H9 (cell line): ENCODE measurements at regions not wholly inside any gene's neighbourhood (a gene's known extent, or its start where the extent isn't known, plus 50 kb on each side); places are given as distances from the start of the nearest gene placed in this dataset.

Source experiments
- DNase-seq: peaks from one replicate; pipeline ENCODE4 v3.0.0-alpha.2; 2017
- H2AFZ ChIP-seq: one replicate; pipeline ENCODE4 v1.6.1; 2013; ENCODE audit warnings: mild to moderate bottlenecking, low read length, control low read depth, moderate library complexity
- H2AK5ac ChIP-seq: 2 replicates; pipeline ENCODE4 v1.6.1; 2013; ENCODE audit warnings: low read length, control low read depth, mixed read lengths; ENCODE audit not compliant: insufficient read length
- H2BK120ac ChIP-seq: one replicate; pipeline ENCODE4 v1.6.1; 2013; ENCODE audit warnings: low read depth, mild to moderate bottlenecking, low read length, control low read depth, inconsistent platforms; ENCODE audit not compliant: poor library complexity, severe bottlenecking
- H2BK12ac ChIP-seq: 2 replicates; pipeline ENCODE4 v1.6.1; 2013; ENCODE audit warnings: low read length, control low read depth, mixed read lengths, low read depth; ENCODE audit not compliant: insufficient read length
- H2BK15ac ChIP-seq: 2 replicates; pipeline ENCODE4 v1.6.1; 2013; ENCODE audit warnings: low read depth, low read length, control low read depth
- H2BK20ac ChIP-seq: one replicate; pipeline ENCODE4 v1.6.1; 2013; ENCODE audit warnings: low read depth, mild to moderate bottlenecking, low read length, control low read depth, inconsistent platforms; ENCODE audit not compliant: poor library complexity, severe bottlenecking
- H2BK5ac ChIP-seq: 2 replicates; pipeline ENCODE4 v1.6.1; 2013; ENCODE audit warnings: low read length, control low read depth, mixed read lengths; ENCODE audit not compliant: insufficient read length
- H3K14ac ChIP-seq: 2 replicates; pipeline ENCODE4 v1.6.1; 2013; ENCODE audit warnings: low read length, control low read depth; ENCODE audit not compliant: insufficient read depth
- H3K18ac ChIP-seq: 2 replicates; pipeline ENCODE4 v1.6.1; 2013; ENCODE audit warnings: low read depth, mild to moderate bottlenecking, mixed read lengths, low read length, control low read depth; ENCODE audit not compliant: insufficient read length
- H3K23ac ChIP-seq: 2 replicates; pipeline ENCODE4 v1.6.1; 2013; ENCODE audit warnings: low read length, control low read depth, mixed read lengths, low read depth; ENCODE audit not compliant: insufficient read length
- H3K23me2 ChIP-seq: 2 replicates; pipeline ENCODE4 v1.6.1; 2013; ENCODE audit warnings: low read depth, mild to moderate bottlenecking, mixed read lengths, low read length, control low read depth; ENCODE audit not compliant: insufficient read length, poor library complexity, severe bottlenecking
- H3K27ac ChIP-seq: 2 replicates; pipeline ENCODE4 v1.5.1; 2013; ENCODE audit warnings: low read length, control low read depth, mixed read lengths, low read depth; ENCODE audit not compliant: insufficient read length
- H3K27me3 ChIP-seq: 2 replicates; pipeline ENCODE4 v1.6.1; 2013; ENCODE audit warnings: low read length, control low read depth, inconsistent platforms; ENCODE audit not compliant: insufficient read depth
- H3K4ac ChIP-seq: 2 replicates; pipeline ENCODE4 v1.6.1; 2013; ENCODE audit warnings: low read depth, mild to moderate bottlenecking, control low read depth, inconsistent platforms, low read length, moderate library complexity
- H3K4me1 ChIP-seq: 2 replicates; pipeline ENCODE4 v1.6.1; 2013; ENCODE audit warnings: low read length, control low read depth, inconsistent platforms; ENCODE audit not compliant: insufficient read depth
- H3K4me2 ChIP-seq: 2 replicates; pipeline ENCODE4 v1.6.1; 2013; ENCODE audit warnings: low read length, control low read depth, mixed read lengths; ENCODE audit not compliant: insufficient read length, insufficient read depth
- H3K56ac ChIP-seq: 2 replicates; pipeline ENCODE4 v1.6.1; 2013; ENCODE audit warnings: low read depth, mild to moderate bottlenecking, mixed read lengths, low read length, control low read depth; ENCODE audit not compliant: insufficient read length
- H3K79me1 ChIP-seq: 2 replicates; pipeline ENCODE4 v1.6.1; 2013; ENCODE audit warnings: low read depth, mild to moderate bottlenecking, moderate library complexity, low read length, control low read depth, inconsistent platforms; ENCODE audit not compliant: insufficient read depth, poor library complexity, severe bottlenecking
- H3K79me2 ChIP-seq: 2 replicates; pipeline ENCODE4 v1.6.1; 2013; ENCODE audit warnings: low read length, control low read depth, inconsistent platforms; ENCODE audit not compliant: insufficient read depth
- H3K9ac ChIP-seq: 2 replicates; pipeline ENCODE4 v1.6.1; 2013; ENCODE audit warnings: low read length, control low read depth, mixed read lengths; ENCODE audit not compliant: insufficient read length; ENCODE audit errors: extremely low read depth
- H3K9me3 ChIP-seq: one replicate; pipeline ENCODE4 v1.6.1; 2013; ENCODE audit warnings: low read depth, low read length, inconsistent platforms; ENCODE audit not compliant: control insufficient read depth
- H3T11ph ChIP-seq: one replicate; pipeline ENCODE4 v1.6.1; 2013; ENCODE audit warnings: mild to moderate bottlenecking, low read length, control low read depth, inconsistent platforms
- H4K20me1 ChIP-seq: one replicate; pipeline ENCODE4 v1.6.1; 2013; ENCODE audit not compliant: control insufficient read depth, insufficient read length, insufficient read depth
- H4K5ac ChIP-seq: 2 replicates; pipeline ENCODE4 v1.6.1; 2013; ENCODE audit warnings: low read depth, mild to moderate bottlenecking, mixed read lengths, low read length, control low read depth; ENCODE audit not compliant: insufficient read length
- H4K8ac ChIP-seq: replicated peaks from 2 replicates; pipeline ENCODE4 v1.6.1; 2013; ENCODE audit warnings: low read length, control low read depth, mixed read lengths, low read depth; ENCODE audit not compliant: insufficient read length
- H4K91ac ChIP-seq: 2 replicates; pipeline ENCODE4 v1.6.1; 2013; ENCODE audit warnings: low read depth, mild to moderate bottlenecking, moderate library complexity, mixed read lengths, low read length, control low read depth; ENCODE audit not compliant: insufficient read length
- H3K27ac Mint-ChIP-seq, 3 experiments: 2 replicates in 2 of 3; 3 replicates in 1 of 3; pipeline ENCODE4 v1.8.0; 2020 to 2021; ENCODE audit warnings: mixed read lengths in 3 of 3, mild to moderate bottlenecking in 1 of 3, moderate library complexity in 1 of 3
- H3K27me3 Mint-ChIP-seq: 2 replicates; pipeline ENCODE4 v1.8.0; 2021; ENCODE audit warnings: low read depth, mild to moderate bottlenecking, moderate library complexity, mixed read lengths
- H3K36me3 Mint-ChIP-seq, 3 experiments: 2 replicates in 2 of 3; 3 replicates in 1 of 3; pipeline ENCODE4 v1.8.0; 2020 to 2021; ENCODE audit warnings: low read depth in 3 of 3, mixed read lengths in 3 of 3; ENCODE audit not compliant: insufficient read depth in 1 of 3
- H3K4me1 Mint-ChIP-seq, 2 experiments: 2 replicates each; pipeline ENCODE4 v1.8.0; 2020; ENCODE audit warnings: mixed read lengths in 2 of 2
- H3K4me3 Mint-ChIP-seq, 2 experiments: 2 replicates in 1 of 2; 3 replicates in 1 of 2; pipeline ENCODE4 v1.8.0; 2020 to 2021; ENCODE audit warnings: mild to moderate bottlenecking in 2 of 2, mixed read lengths in 2 of 2, moderate library complexity in 1 of 2
- H3K9me3 Mint-ChIP-seq, 2 experiments: 2 replicates in 1 of 2; 3 replicates in 1 of 2; pipeline ENCODE4 v1.8.0; 2020; ENCODE audit warnings: mild to moderate bottlenecking in 2 of 2, mixed read lengths in 2 of 2, moderate library complexity in 1 of 2
- WGBS: extraction: QIAGEN DNeasy Blood & Tissue Kit; methylation state at CpG from one replicate; pipeline ENCODE4 v1.1.7; 2013; ENCODE audit warnings: missing lambda C conversion rate, low lambda C conversion rate, mixed read lengths; ENCODE audit not compliant: insufficient read length; ENCODE audit errors: extremely low coverage; 5-methylcytosine and 5-hydroxymethylcytosine counted together
- TF ChIP-seq, protein P1 (sequence below): fragments of 200-600 bp; sonication (generic); conservative IDR thresholded peaks from 3 replicates; pipeline ENCODE4 v1.8.0; 2021; ENCODE audit warnings: antibody characterized with exemption, mild to moderate bottlenecking

- no peak overlapping the region for H2AK5ac ChIP-seq
- no peak overlapping the region for H3K18ac ChIP-seq
- no peak overlapping the region; a peak in 1 of 7 replicates for H3K27ac Mint-ChIP-seq
- no peaks in the 10 kb centered on the region; a peak in 1 of 7 replicates for H3K36me3 Mint-ChIP-seq
- H4K91ac ChIP-seq = no peak overlapping the region
- H4K8ac ChIP-seq = no peak overlapping the region
- H3K4ac ChIP-seq = no peak overlapping the region
- no peaks in the 10 kb centered on the region for H3K4me1 ChIP-seq
- no peaks in the 10 kb centered on the region for H3K27me3 ChIP-seq
- no peak overlapping the region for H3K56ac ChIP-seq
- H2BK20ac ChIP-seq = no peak overlapping the region
- H2BK15ac ChIP-seq = no peak overlapping the region
- no peaks in the 10 kb centered on the region for H3K9me3 ChIP-seq
- H3K14ac ChIP-seq = no peak overlapping the region
- H3K27ac ChIP-seq = no peak overlapping the region
- TF ChIP-seq, protein P1, sequence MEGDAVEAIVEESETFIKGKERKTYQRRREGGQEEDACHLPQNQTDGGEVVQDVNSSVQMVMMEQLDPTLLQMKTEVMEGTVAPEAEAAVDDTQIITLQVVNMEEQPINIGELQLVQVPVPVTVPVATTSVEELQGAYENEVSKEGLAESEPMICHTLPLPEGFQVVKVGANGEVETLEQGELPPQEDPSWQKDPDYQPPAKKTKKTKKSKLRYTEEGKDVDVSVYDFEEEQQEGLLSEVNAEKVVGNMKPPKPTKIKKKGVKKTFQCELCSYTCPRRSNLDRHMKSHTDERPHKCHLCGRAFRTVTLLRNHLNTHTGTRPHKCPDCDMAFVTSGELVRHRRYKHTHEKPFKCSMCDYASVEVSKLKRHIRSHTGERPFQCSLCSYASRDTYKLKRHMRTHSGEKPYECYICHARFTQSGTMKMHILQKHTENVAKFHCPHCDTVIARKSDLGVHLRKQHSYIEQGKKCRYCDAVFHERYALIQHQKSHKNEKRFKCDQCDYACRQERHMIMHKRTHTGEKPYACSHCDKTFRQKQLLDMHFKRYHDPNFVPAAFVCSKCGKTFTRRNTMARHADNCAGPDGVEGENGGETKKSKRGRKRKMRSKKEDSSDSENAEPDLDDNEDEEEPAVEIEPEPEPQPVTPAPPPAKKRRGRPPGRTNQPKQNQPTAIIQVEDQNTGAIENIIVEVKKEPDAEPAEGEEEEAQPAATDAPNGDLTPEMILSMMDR = no peak
- H4K20me1 ChIP-seq = no peaks in the 10 kb centered on the region
- no peak overlapping the region for H3K4me3 Mint-ChIP-seq
- no peak overlapping the region for H3T11ph ChIP-seq
- H3K27me3 Mint-ChIP-seq = peaks cover 4% of the 10 kb centered on the region; the same call in 1 of the 2 replicates
- WGBS = no CpG with 5 or more reads among the region's 2 CpGs
- H2BK12ac ChIP-seq = no peak overlapping the region
- no peak overlapping the region for H3K4me2 ChIP-seq
- no peak overlapping the region for H4K5ac ChIP-seq
- H2BK5ac ChIP-seq = no peak overlapping the region
- no peaks in the 10 kb centered on the region for H3K23me2 ChIP-seq
- H3K4me1 Mint-ChIP-seq = peaks cover 11 to 14% of the 10 kb centered on the region in 2 experiments
- no peak overlapping the region for H3K23ac ChIP-seq
- peaks cover 3% of the 10 kb centered on the region in 2 experiments; a peak in 2 of 5 replicates for H3K9me3 Mint-ChIP-seq
- H3K9ac ChIP-seq = no peak overlapping the region
- H3K79me2 ChIP-seq = no peaks in the 10 kb centered on the region
- H3K79me1 ChIP-seq = no peaks in the 10 kb centered on the region
- no peak overlapping the region for H2BK120ac ChIP-seq
- no peak overlapping the region for H2AFZ ChIP-seq
- DNase-seq = no peak
Observed at GRCh38 chr10:22087402-22087738, 83.8 kb upstream of the DNAJC1 start.
